ENCODE measurements at regions not wholly inside any gene's neighbourhood (a gene's known extent, or its start where the extent isn't known, plus 50 kb on each side); places are given as distances from the start of the nearest gene placed in this dataset.

GRCh38 chr15:38076786-38077185 lies 142.3 kb downstream of the TMCO5A start:
- Mint-ChIP-seq H3K27me3 (peaks cover 21% of the 10 kb centered on the region), H3K9me3 (ENCODE audit: low read depth) (no peaks in the 10 kb centered on the region), H3K4me3 (no peak overlapping the region), H3K4me1 (ENCODE audit: low read depth) (peaks cover 12% of the 10 kb centered on the region), H3K27ac (no peak overlapping the region), H3K36me3 (no peaks in the 10 kb centered on the region)

- H3K4me3 Mint-ChIP-seq = no peak overlapping the region
- no peaks in the 10 kb centered on the region for H3K36me3 Mint-ChIP-seq
- peaks cover 10% of the 10 kb centered on the region for H3K27me3 Mint-ChIP-seq
- no peaks in the 10 kb centered on the region for H3K9me3 Mint-ChIP-seq (ENCODE audit: low read depth)
- H3K27ac Mint-ChIP-seq = no peak overlapping the region
- no peaks in the 10 kb centered on the region for H3K4me1 Mint-ChIP-seq (ENCODE audit: low read depth)
Observed at GRCh38 chr15:38079236-38079635, 144.8 kb downstream of the TMCO5A start.

- H3K36me3 Mint-ChIP-seq = no peaks in the 10 kb centered on the region
- no peak overlapping the region for H3K27ac Mint-ChIP-seq
- H3K4me1 Mint-ChIP-seq (ENCODE audit: low read depth) = peaks cover 3% of the 10 kb centered on the region
- H3K4me3 Mint-ChIP-seq = no peak overlapping the region
- no peaks in the 10 kb centered on the region for H3K9me3 Mint-ChIP-seq (ENCODE audit: low read depth)
- H3K27me3 Mint-ChIP-seq = peaks cover 4% of the 10 kb centered on the region
Observed at GRCh38 chr15:38080651-38081275, 146.3 kb downstream of the TMCO5A start.

GRCh38 chr15:38084289-38084688 lies 149.8 kb downstream of the TMCO5A start:
- no peak overlapping the region for H3K4me3 Mint-ChIP-seq
- peaks cover 13% of the 10 kb centered on the region for H3K27me3 Mint-ChIP-seq
- peaks cover 3% of the 10 kb centered on the region for H3K4me1 Mint-ChIP-seq (ENCODE audit: low read depth)
- no peak overlapping the region for H3K27ac Mint-ChIP-seq
- no peaks in the 10 kb centered on the region for H3K36me3 Mint-ChIP-seq
- H3K9me3 Mint-ChIP-seq (ENCODE audit: low read depth) = no peaks in the 10 kb centered on the region

- Mint-ChIP-seq H3K27me3 (peaks cover 16% of the 10 kb centered on the region), H3K27ac (no peak overlapping the region), H3K36me3 (no peaks in the 10 kb centered on the region), H3K9me3 (ENCODE audit: low read depth) (no peaks in the 10 kb centered on the region), H3K4me1 (ENCODE audit: low read depth) (peaks cover 3% of the 10 kb centered on the region), H3K4me3 (no peak overlapping the region)
Observed at GRCh38 chr15:38085114-38085513, 150.7 kb downstream of the TMCO5A start.

- Mint-ChIP-seq H3K4me3 (no peak overlapping the region), H3K27ac (no peak overlapping the region), H3K4me1 (ENCODE audit: low read depth) (peaks cover 3% of the 10 kb centered on the region), H3K36me3 (no peaks in the 10 kb centered on the region), H3K9me3 (ENCODE audit: low read depth) (no peaks in the 10 kb centered on the region), H3K27me3 (peaks cover 16% of the 10 kb centered on the region)
Observed at GRCh38 chr15:38085931-38086568, 151.6 kb downstream of the TMCO5A start.

- Mint-ChIP-seq H3K9me3 (ENCODE audit: low read depth) (peaks cover 1% of the 10 kb centered on the region), H3K4me1 (ENCODE audit: low read depth) (peaks cover 3% of the 10 kb centered on the region), H3K27ac (no peak overlapping the region), H3K4me3 (no peak overlapping the region), H3K27me3 (peaks cover 17% of the 10 kb centered on the region), H3K36me3 (no peaks in the 10 kb centered on the region)
Observed at GRCh38 chr15:38086611-38087010, 152.2 kb downstream of the TMCO5A start.

- Mint-ChIP-seq H3K27ac (no peak overlapping the region), H3K27me3 (peaks cover 16% of the 10 kb centered on the region), H3K4me3 (no peak overlapping the region), H3K9me3 (ENCODE audit: low read depth) (peaks cover 3% of the 10 kb centered on the region), H3K4me1 (ENCODE audit: low read depth) (peaks cover 3% of the 10 kb centered on the region), H3K36me3 (no peaks in the 10 kb centered on the region)
Observed at GRCh38 chr15:38088971-38089370, 154.5 kb downstream of the TMCO5A start.

GRCh38 chr15:38090223-38090622 lies 155.8 kb downstream of the TMCO5A start:
- no peak overlapping the region for H3K27ac Mint-ChIP-seq
- H3K36me3 Mint-ChIP-seq = no peaks in the 10 kb centered on the region
- peaks cover 14% of the 10 kb centered on the region for H3K27me3 Mint-ChIP-seq
- H3K4me3 Mint-ChIP-seq = no peak overlapping the region
- H3K4me1 Mint-ChIP-seq (ENCODE audit: low read depth) = peaks cover under 1% of the 10 kb centered on the region
- peaks cover 3% of the 10 kb centered on the region for H3K9me3 Mint-ChIP-seq (ENCODE audit: low read depth)

- no peak overlapping the region for H3K27ac Mint-ChIP-seq
- H3K27me3 Mint-ChIP-seq = peaks cover 14% of the 10 kb centered on the region
- H3K9me3 Mint-ChIP-seq (ENCODE audit: low read depth) = peaks cover 3% of the 10 kb centered on the region
- H3K36me3 Mint-ChIP-seq = no peaks in the 10 kb centered on the region
- H3K4me1 Mint-ChIP-seq (ENCODE audit: low read depth) = no peaks in the 10 kb centered on the region
- H3K4me3 Mint-ChIP-seq = no peak overlapping the region
Observed at GRCh38 chr15:38090678-38091077, 156.2 kb downstream of the TMCO5A start.

GRCh38 chr15:38091078-38091645 lies 156.7 kb downstream of the TMCO5A start:
- peaks cover 3% of the 10 kb centered on the region for H3K9me3 Mint-ChIP-seq (ENCODE audit: low read depth)
- H3K4me1 Mint-ChIP-seq (ENCODE audit: low read depth) = no peaks in the 10 kb centered on the region
- peaks cover 16% of the 10 kb centered on the region for H3K27me3 Mint-ChIP-seq
- H3K4me3 Mint-ChIP-seq = no peak overlapping the region
- no peak overlapping the region for H3K27ac Mint-ChIP-seq
- no peaks in the 10 kb centered on the region for H3K36me3 Mint-ChIP-seq

GRCh38 chr15:38093931-38094330 lies 158.7 kb upstream of the SPRED1 start:
- no peaks in the 10 kb centered on the region for H3K4me1 Mint-ChIP-seq (ENCODE audit: low read depth)

GRCh38 chr15:38102972-38103371 lies 149.7 kb upstream of the SPRED1 start:
- Mint-ChIP-seq H3K4me3 (no peak overlapping the region), H3K27me3 (peaks cover 9% of the 10 kb centered on the region), H3K4me1 (ENCODE audit: low read depth) (no peaks in the 10 kb centered on the region), H3K9me3 (ENCODE audit: low read depth) (peaks cover 14% of the 10 kb centered on the region), H3K27ac (no peak overlapping the region), H3K36me3 (no peaks in the 10 kb centered on the region)

More at GRCh38 chr15:38093931-38094330, 158.7 kb upstream of the SPRED1 start:
- no peak overlapping the region for H3K4me3 Mint-ChIP-seq
- no peak overlapping the region for H3K27ac Mint-ChIP-seq
- peaks cover 17% of the 10 kb centered on the region for H3K27me3 Mint-ChIP-seq
- peaks cover 14% of the 10 kb centered on the region for H3K9me3 Mint-ChIP-seq (ENCODE audit: low read depth)
- peaks cover 3% of the 10 kb centered on the region for H3K36me3 Mint-ChIP-seq

- Mint-ChIP-seq H3K27ac (no peak overlapping the region), H3K36me3 (no peaks in the 10 kb centered on the region), H3K27me3 (peaks cover 8% of the 10 kb centered on the region), H3K9me3 (ENCODE audit: low read depth) (peaks cover 14% of the 10 kb centered on the region), H3K4me3 (no peak overlapping the region), H3K4me1 (ENCODE audit: low read depth) (no peaks in the 10 kb centered on the region)
Observed at GRCh38 chr15:38103564-38103963, 149.1 kb upstream of the SPRED1 start.

GRCh38 chr15:38111070-38111469 lies 141.6 kb upstream of the SPRED1 start:
- no peaks in the 10 kb centered on the region for H3K36me3 Mint-ChIP-seq
- no peak overlapping the region for H3K4me3 Mint-ChIP-seq
- H3K9me3 Mint-ChIP-seq (ENCODE audit: low read depth) = no peaks in the 10 kb centered on the region
- no peak overlapping the region for H3K27ac Mint-ChIP-seq
- no peaks in the 10 kb centered on the region for H3K4me1 Mint-ChIP-seq (ENCODE audit: low read depth)
- peaks cover 3% of the 10 kb centered on the region for H3K27me3 Mint-ChIP-seq
